ENCODE measurements at regions not wholly inside any gene's neighbourhood (a gene's known extent, or its start where the extent isn't known, plus 50 kb on each side); places are given as distances from the start of the nearest gene placed in this dataset. TPM values are rescaled to one million over a fixed set of nuclear protein-coding genes. Genes with fewer than 3 reads are reported as not detected.

DNA sequence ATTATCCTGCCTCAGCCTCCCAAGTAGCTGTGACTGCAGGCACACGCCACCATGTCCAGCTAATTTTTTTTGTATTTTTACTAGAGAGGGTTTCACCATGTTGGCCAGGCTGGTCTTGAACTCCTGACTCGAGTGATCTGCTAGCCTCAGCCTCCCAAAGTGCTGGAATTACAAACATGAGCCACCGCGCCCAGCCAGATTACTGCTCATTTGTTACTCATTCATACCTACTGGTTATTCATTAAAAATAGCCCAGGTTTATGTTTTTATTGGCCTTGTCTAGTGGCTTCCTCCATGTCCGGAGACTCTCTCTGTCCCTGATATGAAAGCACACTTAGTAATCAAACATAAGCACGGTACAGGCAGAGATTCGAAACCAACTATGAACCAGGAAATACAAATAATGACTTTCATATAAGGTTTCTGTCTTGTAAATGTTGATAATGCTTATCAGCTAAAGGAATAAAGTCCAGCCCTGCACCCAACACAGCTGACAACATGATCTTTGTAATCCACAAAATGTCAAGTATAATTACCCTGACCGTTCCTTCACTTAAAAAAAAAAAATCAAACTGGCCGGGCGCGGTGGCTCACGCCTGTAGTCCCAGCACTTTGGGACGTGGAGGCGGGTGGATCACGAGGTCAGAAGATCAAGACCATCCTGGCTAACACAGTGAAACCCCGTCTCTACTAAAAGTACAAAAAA is 50.4 kb upstream of the CXADR start:
- Histone ChIP-seq H3K9me3 (ENCODE audit: low read depth) (no peaks in the 10 kb centered on the region), H3K27me3 (replicated peaks; ENCODE audit: insufficient read depth) (no peaks in the 10 kb centered on the region), H2AFZ (no peak overlapping the region), H3K9ac (no peak overlapping the region), H4K20me1 (ENCODE audit: insufficient read depth) (no peaks in the 10 kb centered on the region), H3K4me1 (ENCODE audit: insufficient read depth) (peaks cover 35% of the 10 kb centered on the region), H3K4me3 (no peak overlapping the region), H3F3A (ENCODE audit: insufficient read depth) (peaks cover 32% of the 10 kb centered on the region), H3K36me3 (ENCODE audit: low read depth) (no peaks in the 10 kb centered on the region), H3K4me2 (ENCODE audit: unreplicated experiment) (no peak overlapping the region), H3K9me2 (ENCODE audit: insufficient read depth) (no peaks in the 10 kb centered on the region), H3K27ac (peak overlapping the region; percentile 58; the same call in 1 of the 2 replicates), H3K79me2 (ENCODE audit: insufficient read depth) (no peaks in the 10 kb centered on the region)
- TF ChIP-seq EZH2phosphoT487 (IDR thresholded peaks at IDR 0.05; ENCODE audit: insufficient read depth, low read depth) (no peak), EZH2 (IDR thresholded peaks at IDR 0.05; ENCODE audit: insufficient read depth, poor library complexity, severe bottlenecking) (no peak)
- 92% methylated on average over 16 of the region's 16 CpGs for WGBS, 2 experiments (ENCODE audit: low coverage in 1 of 2, low lambda C conversion rate in 2 of 2, missing lambda C conversion rate in 2 of 2)
- DNase-seq = no peak
- in situ Hi-C loops (cut with MboI) = no loop called here

MicroRNAs in the stretch of these regions (microRNA counts, 767-probe panel; counts per million panel counts)
- microRNA hsa-let-7c = 8,358 counts per million, percentile 98 among the panel's probes with 10 or more counts
- microRNA hsa-miR-99a-5p = 6,376 counts per million, percentile 93 among the panel's probes with 10 or more counts

Small RNAs in the stretch of these regions (microRNA-seq; reads per million reads assigned to microRNA genes)
- gene MIR125B2 (ENCODE audit: borderline number of aligned reads) (486 reads per million, percentile 67 among the genes with 10 or more reads in this experiment), gene MIR99A (ENCODE audit: borderline number of aligned reads) (6,778 reads per million, percentile 93 among the genes with 10 or more reads in this experiment), gene MIRLET7C (ENCODE audit: borderline number of aligned reads) (3,584 reads per million, percentile 88 among the genes with 10 or more reads in this experiment)

Small RNAs in the stretch of these regions (small RNA-seq; reads per million reads assigned to genes)
- 10.5 reads per million, percentile 85 among the genes with 10 or more reads in this experiment for gene MIR125B2 (ENCODE audit: low read depth, low replicate concordance)
- 4.2 reads per million, percentile 77 among the genes with 10 or more reads in this experiment for gene MIR99A (ENCODE audit: low read depth, low replicate concordance)
- gene MIRLET7C (ENCODE audit: low read depth, low replicate concordance) = 16.1 reads per million, percentile 87 among the genes with 10 or more reads in this experiment
- gene RNU1-98P (ENCODE audit: low read depth, low replicate concordance) = 1.1 reads per million, percentile 45 among the genes with 10 or more reads in this experiment
- gene RNU6-113P (ENCODE audit: low read depth, low replicate concordance) = not detected
- gene RNU6-426P (ENCODE audit: low read depth, low replicate concordance) = not detected
- gene SNORD74B (ENCODE audit: low read depth, low replicate concordance) = not detected

All from GM23248 (cell line).